Activated CD8-positive, alpha-beta T cell treated with anti-CD3 and anti-CD28 coated beads for 36 hours (primary cell): ENCODE measurements at regions not wholly inside any gene's neighbourhood (a gene's known extent, or its start where the extent isn't known, plus 50 kb on each side); places are given as distances from the start of the nearest gene placed in this dataset.

Experiments
- ATAC-seq: fragments of 200-7000 bp; cut with Tn5 transposase; one replicate; pipeline ENCODE4 v1.10.0; 2021; ENCODE audit warnings: mild to moderate bottlenecking, moderate library complexity
- CTCF ChIA-PET: fragments of 350-600 bp; sonication (Branson Sonifier 250); formaldehyde crosslinking; loops from one replicate; lab custom pipeline; 2021; ENCODE audit warnings: antibody characterized with exemption; lab: Charles Lee
- POLR2A ChIA-PET: fragments of 350-600 bp; sonication (Branson Sonifier 250); formaldehyde crosslinking; loops from one replicate; lab custom pipeline; 2021; ENCODE audit warnings: antibody characterized with exemption; lab: Charles Lee
- DNase-seq: peaks from one replicate; pipeline ENCODE4 v3.0.0-alpha.2; 2020
- H3K27ac Mint-ChIP-seq: one replicate; pipeline ENCODE4 v1.8.0; 2021; ENCODE audit warnings: mild to moderate bottlenecking, mixed read lengths
- H3K27me3 Mint-ChIP-seq: one replicate; pipeline ENCODE4 v1.8.0; 2021; ENCODE audit warnings: mixed read lengths
- H3K36me3 Mint-ChIP-seq: one replicate; pipeline ENCODE4 v1.8.0; 2021; ENCODE audit warnings: low read depth, mixed read lengths
- H3K4me1 Mint-ChIP-seq: one replicate; pipeline ENCODE4 v1.8.0; 2021; ENCODE audit warnings: low read depth, mixed read lengths
- H3K4me3 Mint-ChIP-seq: one replicate; pipeline ENCODE4 v1.8.0; 2021; ENCODE audit warnings: mild to moderate bottlenecking, moderate library complexity, mixed read lengths
- H3K9me3 Mint-ChIP-seq: one replicate; pipeline ENCODE4 v1.8.0; 2021; ENCODE audit warnings: mixed read lengths
- CTCF ChIP-seq: fragments of 200-600 bp; IDR thresholded peaks from one replicate; pipeline ENCODE4 v1.8.0; 2022; ENCODE audit warnings: antibody characterized with exemption, mild to moderate bottlenecking
- intact Hi-C: fragments of 100-400 bp; cut with micrococcal nuclease; formaldehyde crosslinking; loops from one replicate; pipeline ENCODE4 v1.10.0; 2022

GRCh38 chr16:76650582-76650981, 373.4 kb downstream of the CNTNAP4 start:
- Mint-ChIP-seq H3K36me3 (no peaks in the 10 kb centered on the region), H3K9me3 (no peaks in the 10 kb centered on the region), H3K27ac (no peak overlapping the region), H3K27me3 (no peaks in the 10 kb centered on the region), H3K4me3 (no peak overlapping the region), H3K4me1 (no peaks in the 10 kb centered on the region)
- ATAC-seq: no peak
- TF ChIP-seq CTCF: no peak
- intact Hi-C loops: loop anchor here (10.0 kb wide), 1 partner anchor 866 kb away; no protein-coding TSS in a partner anchor
- CTCF ChIA-PET: no interaction called here
- POLR2A ChIA-PET: no interaction called here
- DNase-seq: no peak

DNA sequence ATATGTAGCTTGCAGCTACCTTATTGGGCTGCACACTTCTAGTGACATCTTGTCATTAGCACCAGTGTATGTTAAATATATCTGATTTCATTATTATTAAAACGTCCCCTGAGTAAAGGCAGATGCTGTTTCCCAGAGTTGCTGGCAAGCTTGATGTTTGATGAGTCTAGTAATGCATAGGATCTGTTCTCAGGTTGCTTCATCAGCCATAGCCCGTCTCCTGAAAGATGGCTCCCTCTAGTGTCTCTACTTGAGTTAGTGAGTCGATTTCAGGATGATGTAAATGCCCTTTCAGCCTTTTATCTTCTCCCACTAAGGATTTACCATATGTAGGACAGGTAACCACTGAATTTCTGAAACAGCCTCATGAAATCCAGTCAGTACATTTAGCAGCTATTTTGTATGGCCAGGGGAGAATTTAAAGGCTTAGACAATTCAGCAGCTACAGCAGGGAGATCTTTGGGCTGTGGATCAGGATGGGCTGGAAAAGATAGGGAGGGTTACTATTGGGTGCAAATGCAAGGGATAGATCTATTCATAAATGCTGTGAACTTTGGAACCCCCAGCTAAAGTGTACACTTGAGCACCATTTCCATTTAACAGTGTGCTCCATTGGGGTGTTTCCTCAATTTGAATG, 376.3 kb downstream of the CNTNAP4 start:
- H3K4me3 Mint-ChIP-seq: no peak overlapping the region
- ATAC-seq: no peak
- no peaks in the 10 kb centered on the region for H3K27me3 Mint-ChIP-seq
- no peak overlapping the region for H3K27ac Mint-ChIP-seq
- intact Hi-C loops: loop anchor here (10.0 kb wide), 1 partner anchor 869 kb away; no protein-coding TSS in a partner anchor
- no peaks in the 10 kb centered on the region for H3K4me1 Mint-ChIP-seq
- no peak for TF ChIP-seq CTCF
- POLR2A ChIA-PET: no interaction called here
- no peaks in the 10 kb centered on the region for H3K9me3 Mint-ChIP-seq
- no peaks in the 10 kb centered on the region for H3K36me3 Mint-ChIP-seq
- CTCF ChIA-PET: interaction anchor here (0.5 to 2.2 kb wide), 3 partner anchors 11 to 518 kb away, joined by 3 to 6 read pairs (median 3); no protein-coding TSS in a partner anchor
- DNase-seq: peak; percentile 4

GRCh38 chr16:76654088-76654820, 377.1 kb downstream of the CNTNAP4 start:
- DNase-seq (no peak), ATAC-seq (no peak)
- no peak overlapping the region for H3K4me3 Mint-ChIP-seq
- no peak for TF ChIP-seq CTCF
- CTCF ChIA-PET: interaction anchor here (1.0 to 2.2 kb wide), 2 partner anchors 11 to 22 kb away, joined by 3 to 6 read pairs; no protein-coding TSS in a partner anchor
- H3K36me3 Mint-ChIP-seq: no peaks in the 10 kb centered on the region
- no peaks in the 10 kb centered on the region for H3K4me1 Mint-ChIP-seq
- no peaks in the 10 kb centered on the region for H3K9me3 Mint-ChIP-seq
- POLR2A ChIA-PET: no interaction called here
- H3K27me3 Mint-ChIP-seq: no peaks in the 10 kb centered on the region
- intact Hi-C loops: loop anchor here (10.0 kb wide), 1 partner anchor 869 kb away; no protein-coding TSS in a partner anchor
- no peak overlapping the region for H3K27ac Mint-ChIP-seq

GRCh38 chr16:76656994-76657393, 379.8 kb downstream of the CNTNAP4 start:
- DNase-seq (no peak), ATAC-seq (no peak)
- intact Hi-C loops: loop anchor here (10.0 kb wide), 1 partner anchor 872 kb away; no protein-coding TSS in a partner anchor
- Mint-ChIP-seq H3K4me3 (no peak overlapping the region), H3K9me3 (no peaks in the 10 kb centered on the region), H3K36me3 (no peaks in the 10 kb centered on the region), H3K27me3 (no peaks in the 10 kb centered on the region), H3K4me1 (no peaks in the 10 kb centered on the region), H3K27ac (no peak overlapping the region)
- TF ChIP-seq CTCF: no peak
- CTCF ChIA-PET: interaction anchor here (1.0 kb wide), 1 partner anchor 39 kb away, joined by 3 read pairs; no protein-coding TSS in a partner anchor
- POLR2A ChIA-PET: no interaction called here

DNA sequence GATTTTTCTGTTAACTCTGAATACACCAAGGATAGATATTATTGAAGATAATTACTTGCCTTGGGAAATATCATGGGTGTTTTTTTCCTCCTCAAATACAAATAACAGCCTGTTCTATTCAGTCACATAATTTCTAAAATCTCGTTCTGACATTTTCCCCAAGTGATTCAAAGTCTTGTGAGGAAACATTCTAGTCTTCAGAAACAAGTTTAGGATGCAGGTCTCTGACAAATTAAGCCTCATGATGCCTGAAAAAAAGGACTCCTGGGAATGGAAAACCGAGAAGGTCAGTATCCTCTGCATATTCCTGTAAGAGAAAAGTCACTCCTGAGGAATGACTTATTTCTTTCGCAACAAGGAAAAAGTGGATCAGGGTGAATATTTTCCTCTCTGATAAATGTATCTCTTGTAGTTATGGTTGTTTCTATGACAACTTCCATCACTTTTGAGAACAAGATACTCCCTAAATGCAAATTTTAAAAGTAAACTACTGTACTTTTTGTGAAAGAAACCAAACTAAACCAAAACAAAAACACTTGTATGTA, 384.6 kb downstream of the CNTNAP4 start:
- Mint-ChIP-seq H3K4me3 (no peak overlapping the region), H3K27ac (no peak overlapping the region), H3K27me3 (no peaks in the 10 kb centered on the region), H3K4me1 (no peaks in the 10 kb centered on the region), H3K9me3 (no peaks in the 10 kb centered on the region), H3K36me3 (no peaks in the 10 kb centered on the region)
- intact Hi-C loops: no loop called here
- TF ChIP-seq CTCF: no peak
- ATAC-seq (no peak), DNase-seq (no peak)
- ChIA-PET POLR2A (no interaction called here), CTCF (no interaction called here)
